NCI-H1048 (cell line): ENCODE measurements at regions not wholly inside any gene's neighbourhood (a gene's known extent, or its start where the extent isn't known, plus 50 kb on each side); places are given as distances from the start of the nearest gene placed in this dataset.
"Not testable (repeated sequence)": the region's sequence is repeated elsewhere in the genome, so short reads cannot be mapped to it uniquely, and the experiment has no call there.

Experiments
- DNase-seq: peaks from one replicate; lab custom pipeline; 2025; lab: John Stamatoyannopoulos, UW

- DNase-seq = no peak
Observed at GRCh38 chr6:85128781-85129180, 321.1 kb upstream of the NT5E start.

GRCh38 chr6:85128256-85128655 lies 321.6 kb upstream of the NT5E start:
- DNase-seq = not testable (repeated sequence)

GRCh38 chr6:85127696-85128243 lies 322.1 kb upstream of the NT5E start:
- DNase-seq = no peak

- no peak for DNase-seq
Observed at GRCh38 chr6:85127168-85127498, 322.8 kb upstream of the NT5E start.

- peak; percentile 2 for DNase-seq
Observed at GRCh38 chr6:85126485-85127167, 323.3 kb upstream of the NT5E start.

- no peak for DNase-seq
Observed at GRCh38 chr6:85125526-85125925, 324.4 kb upstream of the NT5E start.

GRCh38 chr6:85124472-85125354 lies 325.2 kb upstream of the NT5E start:
- DNase-seq = no peak

GRCh38 chr6:85121158-85121557 lies 328.7 kb upstream of the NT5E start:
- DNase-seq = no peak

- DNase-seq = no peak
Observed at GRCh38 chr6:85118652-85119235, 331.1 kb upstream of the NT5E start.

GRCh38 chr6:85118233-85118632 lies 331.6 kb upstream of the NT5E start:
- DNase-seq = no peak

- no peak for DNase-seq
Observed at GRCh38 chr6:85116475-85116874, 333.4 kb upstream of the NT5E start.

GRCh38 chr6:85115876-85116275 lies 334.0 kb upstream of the NT5E start:
- no peak for DNase-seq

- no peak for DNase-seq
Observed at GRCh38 chr6:85115376-85115775, 334.5 kb upstream of the NT5E start.

GRCh38 chr6:85114581-85114935 lies 335.3 kb upstream of the NT5E start:
- DNase-seq = no peak

- no peak for DNase-seq
Observed at GRCh38 chr6:85113934-85114580, 335.8 kb upstream of the NT5E start.

- no peak for DNase-seq
Observed at GRCh38 chr6:85112540-85112939, 337.3 kb upstream of the NT5E start.

GRCh38 chr6:85111481-85112011 lies 338.3 kb upstream of the NT5E start:
- no peak for DNase-seq

GRCh38 chr6:85110943-85111342 lies 338.9 kb upstream of the NT5E start:
- DNase-seq = no peak

GRCh38 chr6:85107701-85108100 lies 342.2 kb upstream of the NT5E start:
- DNase-seq = no peak

- no peak for DNase-seq
Observed at GRCh38 chr6:85096976-85097375, 332.6 kb upstream of the TBX18 start.

GRCh38 chr6:85092226-85092625 lies 327.8 kb upstream of the TBX18 start:
- no peak for DNase-seq

- no peak for DNase-seq
Observed at GRCh38 chr6:85089255-85089654, 324.9 kb upstream of the TBX18 start.
